PC-3 (cell line): ENCODE measurements at regions not wholly inside any gene's neighbourhood (a gene's known extent, or its start where the extent isn't known, plus 50 kb on each side); places are given as distances from the start of the nearest gene placed in this dataset.

Source experiments
- CTCF ChIP-seq: fragments of 300-600 bp; sonication (generic); conservative IDR thresholded peaks from 2 replicates; pipeline ENCODE4 v1.5.1; 2017; ENCODE audit warnings: antibody characterized with exemption, low read depth, mild to moderate bottlenecking, low read length
- EZH2 ChIP-seq: fragments of 300-600 bp; sonication (generic); IDR thresholded peaks from one replicate; pipeline ENCODE4 v1.6.1; 2017; ENCODE audit warnings: antibody characterized with exemption, mild to moderate bottlenecking, low read length; ENCODE audit not compliant: unreplicated experiment
- EZH2phosphoT487 ChIP-seq: fragments of 300-600 bp; sonication (generic); IDR thresholded peaks from 2 replicates; pipeline ENCODE4 v1.6.1; 2018; ENCODE audit warnings: mild to moderate bottlenecking, antibody characterized with exemption, low read length, borderline replicate concordance

DNA sequence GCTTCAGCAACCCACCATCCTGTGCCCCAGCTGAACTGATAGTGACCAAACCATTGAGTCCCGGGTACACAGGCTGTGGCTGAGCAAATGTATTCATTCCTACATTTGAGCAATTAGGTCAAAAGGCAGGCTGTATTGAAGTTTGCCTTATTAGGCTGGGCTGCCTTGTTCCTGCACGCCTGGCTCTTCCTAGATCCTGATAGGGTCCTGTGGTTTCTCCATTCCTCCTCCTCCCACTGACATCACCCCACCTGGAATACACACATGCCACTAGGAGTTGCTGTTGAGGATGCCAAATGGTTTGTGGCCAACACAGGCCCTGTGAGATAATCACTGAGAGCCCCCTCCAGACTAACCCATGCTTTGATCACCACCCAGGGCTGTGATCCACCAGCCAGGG, 66.4 kb upstream of the FGFR2 start:
- TF ChIP-seq EZH2phosphoT487, result no peak
- TF ChIP-seq CTCF, result no peak
- no peak for TF ChIP-seq EZH2
